GM12878 (cell line): ENCODE measurements at regions not wholly inside any gene's neighbourhood (a gene's known extent, or its start where the extent isn't known, plus 50 kb on each side); places are given as distances from the start of the nearest gene placed in this dataset.
A peak's percentile ranks its signal among the peaks of the same experiment; 100 is the strongest.
"Not testable (repeated sequence)": the region's sequence is repeated elsewhere in the genome, so short reads cannot be mapped to it uniquely, and the experiment has no call there.

Experiments used
- ATAC-seq: fragments of 200-7000 bp; cut with Tn5 transposase; 3 replicates; pipeline ENCODE4 v1.9.1; 2020; ENCODE audit warnings: mild to moderate bottlenecking, moderate library complexity
- BruUV-seq: library from RNA; stranded (reverse); fragments of 400-500 nt; replicated peaks from 2 replicates; lab custom pipeline; 2021; lab: Mats Ljungman, UMichigan
- CTCF ChIA-PET: fragments of 300-600 bp; sonication (Branson Sonifier 250); formaldehyde crosslinking; extraction: SDS; loops from one replicate; lab custom pipeline; 2021; ENCODE audit warnings: inconsistent platforms; lab: Yijun Ruan, JAX
- POLR2A ChIA-PET: fragments of 350-600 bp; formaldehyde crosslinking; extraction: SDS; loops from one replicate; lab custom pipeline; 2021; ENCODE audit warnings: inconsistent platforms; lab: Charles Lee
- RAD21 ChIA-PET: fragments of 300-600 bp; sonication (Branson Sonifier 250); formaldehyde crosslinking; loops from one replicate; lab custom pipeline; 2023; ENCODE audit warnings: antibody characterized with exemption; ENCODE audit not compliant: unreplicated experiment; lab: Charles Lee
- SMC1A ChIA-PET: fragments of 300-600 bp; sonication (Branson Sonifier 250); formaldehyde crosslinking; loops from one replicate; lab custom pipeline; 2023; ENCODE audit not compliant: unreplicated experiment, uncharacterized antibody; lab: Charles Lee
- DNase-seq: peaks from one replicate; pipeline ENCODE4 v3.0.0-alpha.2; 2011; ENCODE audit warnings: low read depth, low spot score
- FAIRE-seq: peaks from 3 replicates; lab custom pipeline; 2011; peaks lifted over from hg19 to GRCh38; lab: Jason Lieb, UNC
- H2AFZ ChIP-seq: 2 replicates; pipeline ENCODE4 v1.6.0; 2011; ENCODE audit warnings: low read depth, low read length, control low read depth; ENCODE audit not compliant: control insufficient read depth
- H3K27ac ChIP-seq: 2 replicates; pipeline ENCODE4 v1.5.1; 2011; ENCODE audit warnings: control low read depth; ENCODE audit not compliant: control insufficient read depth, insufficient read depth
- H3K27me3 ChIP-seq, 2 experiments: replicated peaks in 1 of 2; 2 replicates each; pipeline versions ENCODE4 v1.6.0 to v1.6.1; 2011; ENCODE audit warnings: low read length in 1 of 2; ENCODE audit not compliant: control insufficient read depth in 2 of 2, insufficient read depth in 2 of 2
- H3K36me3 ChIP-seq, 2 experiments: 2 replicates each; pipeline ENCODE4 v1.5.1; 2011; ENCODE audit warnings: low read length in 1 of 2; ENCODE audit not compliant: control insufficient read depth in 2 of 2, insufficient read depth in 2 of 2
- H3K4me1 ChIP-seq: 2 replicates; pipeline ENCODE4 v1.6.1; 2011; ENCODE audit warnings: mild to moderate bottlenecking, low read length, moderate library complexity, mixed read lengths; ENCODE audit not compliant: control insufficient read depth, insufficient read depth
- H3K4me2 ChIP-seq: 2 replicates; pipeline ENCODE4 v1.6.0; 2011; ENCODE audit warnings: control low read depth; ENCODE audit not compliant: control insufficient read depth, insufficient read depth
- H3K4me3 ChIP-seq: fragments of 200-600 bp; sonication (generic); 2 replicates; pipeline ENCODE4 v1.5.1; 2016
- H3K79me2 ChIP-seq: 2 replicates; pipeline ENCODE4 v1.6.0; 2011; ENCODE audit warnings: low read length; ENCODE audit not compliant: control insufficient read depth, insufficient read depth
- H3K9ac ChIP-seq: 2 replicates; pipeline ENCODE4 v1.8.0; 2011; ENCODE audit warnings: low read length, control low read depth, mixed read lengths; ENCODE audit not compliant: control insufficient read depth, insufficient read depth
- H3K9me3 ChIP-seq: replicated peaks from 3 replicates; pipeline ENCODE4 v1.5.1; 2011; ENCODE audit warnings: mild to moderate bottlenecking, low read length; ENCODE audit not compliant: control insufficient read depth, insufficient read depth
- H4K20me1 ChIP-seq: 2 replicates; pipeline ENCODE4 v1.6.0; 2011; ENCODE audit not compliant: control insufficient read depth, insufficient read depth
- BRCA1 ChIP-seq: IDR thresholded peaks from 2 replicates; pipeline ENCODE4 v1.6.1; 2011; ENCODE audit warnings: low read depth, low read length, improper control_type of control experiment
- DPF2 ChIP-seq: fragments of 450-650 bp; IDR thresholded peaks from 2 replicates; pipeline ENCODE4 v1.6.1; 2017; ENCODE audit warnings: mild to moderate bottlenecking
- HDGF ChIP-seq: fragments of 450-650 bp; IDR thresholded peaks from 2 replicates; pipeline ENCODE4 v1.6.1; 2016; ENCODE audit warnings: antibody characterized with exemption
- IKZF1 ChIP-seq: fragments of 450-650 bp; conservative IDR thresholded peaks from 2 replicates; pipeline ENCODE4 v1.6.1; 2017; ENCODE audit warnings: antibody characterized with exemption, mild to moderate bottlenecking
- IKZF2 ChIP-seq, 2 experiments: fragments of 450-650 bp; IDR thresholded peaks; 2 replicates each; pipeline ENCODE4 v1.6.1; 2017; ENCODE audit warnings: mild to moderate bottlenecking in 2 of 2, moderate library complexity in 2 of 2
- SPI1 ChIP-seq: IDR thresholded peaks from 2 replicates; pipeline ENCODE4 v1.6.1; 2011; ENCODE audit warnings: low read depth, mild to moderate bottlenecking, low read length, moderate library complexity, borderline replicate concordance; ENCODE audit not compliant: insufficient read depth
- SUZ12 ChIP-seq: fragments of 200-600 bp; sonication (generic); IDR thresholded peaks from one replicate; pipeline ENCODE4 v1.6.1; 2018; ENCODE audit warnings: antibody characterized with exemption, mild to moderate bottlenecking; ENCODE audit not compliant: unreplicated experiment
- WGBS: methylation state at CpG from one replicate; pipeline ENCODE4 v1.1.6; 2016; ENCODE audit warnings: low lambda C conversion rate; ENCODE audit not compliant: insufficient replicate concordance, insufficient coverage; ENCODE audit errors: missing lambda C conversion rate; 5-methylcytosine and 5-hydroxymethylcytosine counted together
- in situ Hi-C: fragments of 300-500 bp; cut with MboI; formaldehyde crosslinking; loops from 9 replicates; pipeline ENCODE4 v1.14.3; 2018; ENCODE audit warnings: mixed read lengths
- intact Hi-C: fragments of 100-400 bp; cut with micrococcal nuclease; formaldehyde crosslinking; loops from one replicate; pipeline ENCODE4 v1.14.2; 2022; ENCODE audit not compliant: unreplicated experiment

- TF ChIP-seq BRCA1 (no peak), HDGF (no peak), SUZ12 (no peak)
These were observed 228.7 kb upstream of the RREB1 start (continued) for GRCh38 chr6:6878887-6879585.

GRCh38 chr6:6879586-6879974 lies 228.2 kb upstream of the RREB1 start:
- H3K27me3 ChIP-seq, intact Hi-C loops, H3K27ac ChIP-seq, H2AFZ ChIP-seq, H3K9ac ChIP-seq, FAIRE-seq, H3K4me3 ChIP-seq, H3K9me3 ChIP-seq, H4K20me1 ChIP-seq, BruUV-seq, H3K4me1 ChIP-seq, CTCF ChIA-PET, H3K79me2 ChIP-seq, DNase-seq, H3K36me3 ChIP-seq, in situ Hi-C loops, H3K4me2 ChIP-seq: not testable (repeated sequence)
- 41% methylated on average over 6 of the region's 6 CpGs for WGBS
- ChIA-PET RAD21 (interaction anchor here (0.7 kb wide), 1 partner anchor 64 kb away, joined by 3 read pairs; no protein-coding TSS in a partner anchor), POLR2A (interaction anchor here (1.1 kb wide), 1 partner anchor 15 kb away, joined by 4 read pairs; no protein-coding TSS in a partner anchor), SMC1A (interaction anchor here (0.7 to 2.8 kb wide), 3 partner anchors 22 to 25 kb away, joined by 3 to 12 read pairs (median 5); no protein-coding TSS in a partner anchor)
- TF ChIP-seq IKZF1 (peak; percentile 31; the same call in 1 of the 2 replicates), DPF2 (0 out of 2 replicates have a peak, but pooled peaks have one; percentile 18), IKZF2 (IDR thresholded peaks at IDR 0.05) (peak; percentile 45 to 51; a peak in 3 of 4 replicates), SPI1 (peak; percentile 54)
- ATAC-seq = peak; percentile 54
